Astrocyte (in vitro differentiated cells and primary cell): ENCODE measurements at regions not wholly inside any gene's neighbourhood (a gene's known extent, or its start where the extent isn't known, plus 50 kb on each side); places are given as distances from the start of the nearest gene placed in this dataset.

Source experiments
- CTCF ChIP-seq: IDR thresholded peaks from 2 replicates; pipeline ENCODE4 v1.5.1; 2011; ENCODE audit warnings: low read depth, mild to moderate bottlenecking, inconsistent platforms, low read length, moderate library complexity; ENCODE audit not compliant: insufficient read depth
- EZH2 ChIP-seq: IDR thresholded peaks from 2 replicates; pipeline ENCODE4 v1.6.1; 2012; ENCODE audit warnings: mild to moderate bottlenecking, low read length, inconsistent platforms; ENCODE audit not compliant: insufficient read depth

DNA sequence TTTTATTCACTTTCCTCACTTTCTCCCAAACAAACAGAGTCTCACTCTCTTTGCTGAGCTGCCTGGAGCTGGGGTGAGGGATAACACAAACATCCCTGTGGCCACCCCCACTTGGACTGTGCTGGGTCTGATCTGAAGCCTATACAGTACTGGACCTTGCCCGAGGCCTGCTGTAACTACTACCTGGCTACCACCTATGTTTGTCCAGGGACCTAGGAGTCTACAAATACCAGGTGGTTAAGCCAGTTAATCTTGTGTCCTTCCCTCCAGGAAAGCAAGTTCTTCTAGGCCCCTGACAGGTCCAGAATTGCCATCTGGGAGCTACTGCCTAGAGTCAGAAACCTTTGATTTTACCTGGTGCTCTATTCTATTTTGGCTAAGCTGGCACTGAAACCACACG, 87.3 kb downstream of the RTL3 start:
- TF ChIP-seq CTCF (no peak), EZH2 (no peak)
